ENCODE measurements at regions not wholly inside any gene's neighbourhood (a gene's known extent, or its start where the extent isn't known, plus 50 kb on each side); places are given as distances from the start of the nearest gene placed in this dataset.

DNA sequence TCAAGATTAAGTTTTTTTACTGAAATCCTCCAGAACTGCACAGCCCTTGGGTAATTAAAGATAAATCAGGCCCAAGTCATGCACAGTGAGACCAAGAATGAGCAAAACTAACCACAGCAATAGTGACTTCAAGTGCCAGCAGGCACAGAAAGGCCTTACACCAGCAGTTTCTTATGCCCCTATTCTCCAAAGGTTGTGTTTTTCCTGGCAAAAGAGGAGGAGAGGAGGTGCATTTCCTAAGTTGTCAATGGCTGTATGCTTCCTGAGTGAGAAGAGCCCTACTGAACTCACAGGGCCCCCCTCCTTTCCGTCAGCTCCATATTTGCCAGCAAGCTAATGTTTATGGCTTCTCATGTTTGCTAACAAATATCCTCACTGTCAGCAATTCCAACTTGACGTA is 418.7 kb upstream of the INTU start:
- TF ChIP-seq YY1 (IDR thresholded peaks at IDR 0.05; ENCODE audit: insufficient read depth, insufficient read length) (no peak), ZNF274 (IDR thresholded peaks at IDR 0.05; ENCODE audit: low read depth, low read length) (no peak)
